ENCODE measurements at regions not wholly inside any gene's neighbourhood (a gene's known extent, or its start where the extent isn't known, plus 50 kb on each side); places are given as distances from the start of the nearest gene placed in this dataset.

DNA sequence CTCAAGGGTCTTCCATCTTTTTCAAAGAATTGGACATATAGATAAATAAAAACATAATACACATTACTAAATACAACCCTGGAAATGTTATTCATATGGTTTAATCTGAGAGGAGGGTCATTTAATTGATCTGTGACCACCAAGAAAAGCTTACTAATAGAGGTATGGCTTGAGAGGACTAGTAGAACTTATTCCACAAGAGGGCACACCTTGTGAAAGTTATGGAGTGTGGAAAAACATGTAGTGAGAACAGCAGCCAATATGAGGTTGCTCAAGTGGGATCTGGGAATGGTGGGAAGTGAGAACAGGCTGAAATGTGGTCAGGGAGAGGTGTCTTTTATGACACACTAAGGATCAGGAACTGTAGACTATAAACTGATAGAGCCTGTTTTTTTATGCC, 973.5 kb upstream of the B3GALT2 start:
- peaks cover 0 to 6% of the 10 kb centered on the region in 2 donors for H3K9me3 ChIP-seq
- intact Hi-C loops (cut with DNase I) = no loop called here
- no peak overlapping the region for H3K4me3 ChIP-seq
- DNase-seq (no peak), ATAC-seq (peak; percentile 34)
- H3K36me3 ChIP-seq = no peaks in the 10 kb centered on the region
- H3K27ac ChIP-seq = no peak overlapping the region
- H3K27me3 ChIP-seq = no peaks in the 10 kb centered on the region
- H3K4me1 ChIP-seq = no peaks in the 10 kb centered on the region
- TF ChIP-seq, protein P1, sequence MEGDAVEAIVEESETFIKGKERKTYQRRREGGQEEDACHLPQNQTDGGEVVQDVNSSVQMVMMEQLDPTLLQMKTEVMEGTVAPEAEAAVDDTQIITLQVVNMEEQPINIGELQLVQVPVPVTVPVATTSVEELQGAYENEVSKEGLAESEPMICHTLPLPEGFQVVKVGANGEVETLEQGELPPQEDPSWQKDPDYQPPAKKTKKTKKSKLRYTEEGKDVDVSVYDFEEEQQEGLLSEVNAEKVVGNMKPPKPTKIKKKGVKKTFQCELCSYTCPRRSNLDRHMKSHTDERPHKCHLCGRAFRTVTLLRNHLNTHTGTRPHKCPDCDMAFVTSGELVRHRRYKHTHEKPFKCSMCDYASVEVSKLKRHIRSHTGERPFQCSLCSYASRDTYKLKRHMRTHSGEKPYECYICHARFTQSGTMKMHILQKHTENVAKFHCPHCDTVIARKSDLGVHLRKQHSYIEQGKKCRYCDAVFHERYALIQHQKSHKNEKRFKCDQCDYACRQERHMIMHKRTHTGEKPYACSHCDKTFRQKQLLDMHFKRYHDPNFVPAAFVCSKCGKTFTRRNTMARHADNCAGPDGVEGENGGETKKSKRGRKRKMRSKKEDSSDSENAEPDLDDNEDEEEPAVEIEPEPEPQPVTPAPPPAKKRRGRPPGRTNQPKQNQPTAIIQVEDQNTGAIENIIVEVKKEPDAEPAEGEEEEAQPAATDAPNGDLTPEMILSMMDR (IDR thresholded peaks at IDR 0.05) = no peak

DNA sequence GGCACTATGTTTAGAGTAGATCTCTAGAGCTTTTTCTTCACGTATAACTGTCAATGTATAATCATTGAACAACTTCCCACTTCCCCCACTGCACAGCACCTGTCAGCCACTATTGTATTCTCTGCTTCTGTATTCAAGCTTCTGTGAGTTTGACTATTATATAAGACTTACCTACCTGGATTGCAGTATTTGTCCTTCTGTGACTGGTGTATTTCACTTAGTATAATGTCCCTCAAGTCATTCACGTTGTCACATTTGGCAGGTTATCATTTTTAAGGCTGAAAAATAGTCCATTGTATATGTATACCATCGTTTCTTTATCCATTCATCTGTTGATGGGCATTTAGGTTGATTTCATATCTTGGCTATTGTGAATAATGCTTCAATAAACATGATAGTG, 969.5 kb upstream of the B3GALT2 start:
- ATAC-seq = no peak

DNA sequence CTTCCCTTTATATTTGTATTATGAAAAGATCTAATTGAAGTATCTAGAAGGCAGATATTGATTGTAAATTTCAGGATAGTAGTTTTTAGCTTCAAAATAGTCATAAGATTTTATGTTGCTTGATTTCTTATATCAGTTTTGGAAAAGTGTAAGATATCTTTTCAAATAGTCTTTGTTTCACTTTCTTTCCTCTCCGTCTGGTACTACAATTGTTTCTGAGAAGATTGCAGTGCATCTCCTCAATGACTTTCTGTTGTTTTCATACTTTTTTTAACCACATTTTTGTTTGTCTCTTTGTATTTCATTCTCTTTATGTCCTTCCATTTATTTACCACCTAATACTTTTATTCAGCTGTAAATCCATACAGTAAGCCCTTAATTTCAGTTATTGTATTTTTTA, 964.6 kb upstream of the B3GALT2 start:
- ATAC-seq = no peak

More for the DNA sequence above, 969.5 kb upstream of the B3GALT2 start:
- Histone ChIP-seq H3K9me3 (peaks cover 0 to 6% of the 10 kb centered on the region in 2 donors), H3K36me3 (no peaks in the 10 kb centered on the region), H3K27me3 (no peaks in the 10 kb centered on the region), H3K4me3 (no peak overlapping the region), H3K27ac (no peak overlapping the region), H3K4me1 (no peaks in the 10 kb centered on the region)
- intact Hi-C loops (cut with DNase I) = no loop called here
- TF ChIP-seq, protein P1 (IDR thresholded peaks at IDR 0.05) = no peak
- no peak for DNase-seq

DNA sequence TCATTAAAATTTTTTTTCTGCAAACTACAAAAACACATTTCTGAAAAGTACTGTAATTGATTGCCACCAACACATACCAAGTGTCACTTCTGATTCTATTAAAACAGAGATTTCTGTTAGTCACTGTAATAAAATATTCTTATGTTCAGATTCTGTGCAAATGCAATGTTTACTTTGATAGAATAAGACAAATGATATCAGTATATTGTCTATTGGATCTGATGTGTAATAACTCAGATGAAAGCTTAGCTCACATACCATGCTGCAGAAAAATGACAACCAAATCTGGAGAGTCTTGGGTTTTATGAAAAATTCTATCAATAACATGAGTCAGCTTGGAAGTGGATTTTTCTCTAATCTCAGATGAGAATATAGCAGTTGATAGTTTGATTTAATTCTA, 963.8 kb upstream of the B3GALT2 start:
- TF ChIP-seq, protein P1 (IDR thresholded peaks at IDR 0.05) = no peak
- intact Hi-C loops (cut with DNase I) = no loop called here
- DNase-seq = no peak

More for the DNA sequence above, 964.6 kb upstream of the B3GALT2 start:
- Histone ChIP-seq H3K4me3 (no peak overlapping the region), H3K4me1 (no peaks in the 10 kb centered on the region), H3K27me3 (no peaks in the 10 kb centered on the region), H3K36me3 (no peaks in the 10 kb centered on the region), H3K9me3 (no peaks in the 10 kb centered on the region), H3K27ac (no peak overlapping the region)
- intact Hi-C loops (cut with DNase I) = no loop called here
- TF ChIP-seq, protein P1 (IDR thresholded peaks at IDR 0.05) = no peak
- no peak for DNase-seq

DNA sequence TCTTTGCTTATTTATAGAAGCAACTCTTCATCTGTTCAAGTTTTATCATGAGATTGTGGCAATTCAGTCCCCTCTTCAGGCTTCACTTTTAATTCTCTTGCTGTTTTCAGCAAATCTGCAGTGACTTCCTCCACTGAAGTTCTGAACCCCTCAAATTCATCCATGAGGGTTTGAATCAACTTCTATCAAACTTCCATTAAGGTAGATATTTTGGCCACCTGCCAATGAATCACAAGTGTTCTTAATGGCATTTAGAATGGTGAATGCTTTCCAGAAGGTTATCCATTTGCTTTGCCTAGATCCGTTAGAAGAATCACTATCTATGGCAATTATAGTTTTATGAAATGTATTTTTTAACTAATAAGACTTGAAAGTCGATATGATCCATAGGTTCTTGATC, 946.7 kb upstream of the B3GALT2 start:
- Histone ChIP-seq H3K27ac (no peak overlapping the region), H3K4me3 (no peak overlapping the region), H3K9me3 (no peaks in the 10 kb centered on the region), H3K36me3 (no peaks in the 10 kb centered on the region), H3K27me3 (no peaks in the 10 kb centered on the region), H3K4me1 (no peaks in the 10 kb centered on the region)
- DNase-seq = no peak
- ATAC-seq = no peak
- intact Hi-C loops (cut with DNase I) = no loop called here
- TF ChIP-seq, protein P1 (IDR thresholded peaks at IDR 0.05) = no peak

More for the DNA sequence above, 963.8 kb upstream of the B3GALT2 start:
- Histone ChIP-seq H3K36me3 (no peaks in the 10 kb centered on the region), H3K27ac (no peak overlapping the region), H3K9me3 (no peaks in the 10 kb centered on the region), H3K27me3 (no peaks in the 10 kb centered on the region), H3K4me3 (no peak overlapping the region), H3K4me1 (no peaks in the 10 kb centered on the region)
- ATAC-seq = no peak

Data from left lung (tissue), 4 donors.